SK-N-SH treated with all-trans-retinoic acid at 6 μM for 48 hours (cell line): ENCODE measurements at regions not wholly inside any gene's neighbourhood (a gene's known extent, or its start where the extent isn't known, plus 50 kb on each side); places are given as distances from the start of the nearest gene placed in this dataset.

Experiments
- ATAC-seq: fragments of 200-7000 bp; cut with Tn5 transposase; 3 replicates; pipeline ENCODE4 v1.9.1; 2020; ENCODE audit warnings: mild to moderate bottlenecking, moderate library complexity
- CREB5 ChIP-seq: fragments of 250-450 bp; sonication (Bioruptor Pico); IDR thresholded peaks from 2 replicates; pipeline ENCODE4 v1.5.1; 2020; ENCODE audit warnings: low read depth, mild to moderate bottlenecking, moderate library complexity
- CSDC2 ChIP-seq: fragments of 250-450 bp; sonication (Bioruptor Pico); IDR thresholded peaks from 2 replicates; pipeline ENCODE4 v1.5.0; 2020; ENCODE audit warnings: mild to moderate bottlenecking, moderate library complexity
- CSRNP3 ChIP-seq: fragments of 250-450 bp; sonication (Bioruptor Pico); IDR thresholded peaks from 2 replicates; pipeline ENCODE4 v1.5.1; 2021; ENCODE audit warnings: mild to moderate bottlenecking, moderate library complexity
- ESRRG ChIP-seq: fragments of 250-450 bp; sonication (Bioruptor Pico); IDR thresholded peaks from 2 replicates; pipeline ENCODE4 v1.6.1; 2021; ENCODE audit warnings: mild to moderate bottlenecking
- GLIS3 ChIP-seq: fragments of 250-450 bp; sonication (Bioruptor Pico); IDR thresholded peaks from 2 replicates; pipeline ENCODE4 v1.5.0; 2020; ENCODE audit warnings: mild to moderate bottlenecking, moderate library complexity
- ISL1 ChIP-seq: fragments of 250-450 bp; sonication (Bioruptor Pico); IDR thresholded peaks from 2 replicates; pipeline ENCODE4 v2.1.2; 2022; ENCODE audit warnings: mild to moderate bottlenecking, moderate library complexity
- OSR1 ChIP-seq: fragments of 250-450 bp; sonication (Bioruptor Pico); IDR thresholded peaks from 2 replicates; pipeline ENCODE4 v1.8.0; 2022; ENCODE audit warnings: moderate library complexity, mild to moderate bottlenecking, inconsistent platforms
- PATZ1 ChIP-seq: fragments of 250-450 bp; sonication (Bioruptor Pico); IDR thresholded peaks from 2 replicates; pipeline ENCODE4 v1.8.0; 2020; ENCODE audit warnings: mild to moderate bottlenecking, moderate library complexity, borderline replicate concordance
- POU6F1 ChIP-seq: fragments of 250-450 bp; sonication (Bioruptor Pico); IDR thresholded peaks from 2 replicates; pipeline ENCODE4 v1.8.0; 2021; ENCODE audit warnings: low read depth, mild to moderate bottlenecking, moderate library complexity, borderline replicate concordance
- PPARA ChIP-seq: fragments of 250-450 bp; sonication (Bioruptor Pico); IDR thresholded peaks from 2 replicates; pipeline ENCODE4 v1.5.0; 2020; ENCODE audit warnings: mild to moderate bottlenecking, borderline replicate concordance
- RARB ChIP-seq: fragments of 250-450 bp; sonication (Bioruptor Pico); IDR thresholded peaks from 2 replicates; pipeline ENCODE4 v1.8.0; 2021; ENCODE audit warnings: mild to moderate bottlenecking, moderate library complexity
- SNAI2 ChIP-seq: fragments of 250-450 bp; sonication (Bioruptor Pico); IDR thresholded peaks from 2 replicates; pipeline ENCODE4 v1.5.0; 2020; ENCODE audit warnings: mild to moderate bottlenecking, moderate library complexity
- TOX ChIP-seq: fragments of 250-450 bp; sonication (Bioruptor Pico); IDR thresholded peaks from 2 replicates; pipeline ENCODE4 v1.8.0; 2021; ENCODE audit warnings: mild to moderate bottlenecking, moderate library complexity, borderline replicate concordance
- ZC3H10 ChIP-seq: fragments of 250-450 bp; sonication (Bioruptor Pico); IDR thresholded peaks from 2 replicates; pipeline ENCODE4 v1.5.1; 2021; ENCODE audit warnings: mild to moderate bottlenecking, moderate library complexity
- ZFP3 ChIP-seq: fragments of 250-450 bp; sonication (Bioruptor Pico); IDR thresholded peaks from 2 replicates; pipeline ENCODE4 v1.5.0; 2020; ENCODE audit warnings: mild to moderate bottlenecking, moderate library complexity
- ZFP30 ChIP-seq: fragments of 450-650 bp; formaldehyde crosslinking; IDR thresholded peaks from 2 replicates; pipeline ENCODE4 v1.5.0; 2022; ENCODE audit warnings: mild to moderate bottlenecking, moderate library complexity
- ZNF565 ChIP-seq: fragments of 450-650 bp; formaldehyde crosslinking; conservative IDR thresholded peaks from 2 replicates; pipeline ENCODE4 v1.5.0; 2020; ENCODE audit warnings: low read depth, mild to moderate bottlenecking, moderate library complexity
- ZNF70 ChIP-seq: fragments of 450-650 bp; formaldehyde crosslinking; IDR thresholded peaks from 2 replicates; pipeline ENCODE4 v1.5.0; 2020; ENCODE audit warnings: mild to moderate bottlenecking, moderate library complexity
- ZNF8 ChIP-seq: fragments of 450-650 bp; formaldehyde crosslinking; IDR thresholded peaks from 2 replicates; pipeline ENCODE4 v1.5.0; 2020; ENCODE audit warnings: mild to moderate bottlenecking, moderate library complexity

GRCh38 chr12:53860426-53861345, 77.9 kb upstream of the HOXC13 start:
- ATAC-seq, result no peak
- TF ChIP-seq RARB (CRISPR knock-in tag) (no peak), POU6F1 (no peak), ZC3H10 (CRISPR knock-in tag) (no peak), ISL1 (CRISPR knock-in tag) (no peak), PPARA (CRISPR knock-in tag) (no peak), GLIS3 (CRISPR knock-in tag) (no peak), ZFP30 (CRISPR knock-in tag) (no peak), ZNF70 (no peak), ZNF8 (no peak), TOX (CRISPR knock-in tag) (no peak), CSDC2 (no peak), OSR1 (no peak), ZNF565 (CRISPR knock-in tag) (no peak)

GRCh38 chr12:53862206-53862605, 76.4 kb upstream of the HOXC13 start:
- TF ChIP-seq CSRNP3 (no peak), RARB (CRISPR knock-in tag) (no peak), PPARA (CRISPR knock-in tag) (no peak)
- ATAC-seq, result no peak

- no peak for ATAC-seq
- TF ChIP-seq OSR1, result no peak
- TF ChIP-seq SNAI2 (CRISPR knock-in tag), result no peak
- no peak for TF ChIP-seq RARB (CRISPR knock-in tag)
- TF ChIP-seq ISL1 (CRISPR knock-in tag), result no peak
- no peak for TF ChIP-seq ESRRG (CRISPR knock-in tag)
- TF ChIP-seq TOX (CRISPR knock-in tag), result no peak
- no peak for TF ChIP-seq GLIS3 (CRISPR knock-in tag)
- TF ChIP-seq CSRNP3, result no peak
- TF ChIP-seq PATZ1 (CRISPR knock-in tag), result no peak
- TF ChIP-seq ZFP3 (CRISPR knock-in tag), result no peak
- TF ChIP-seq, all 23 proteins: peak for 0
Observed at GRCh38 chr12:53862831-53863230, 75.8 kb upstream of the HOXC13 start.

GRCh38 chr12:53866727-53867126, 71.9 kb upstream of the HOXC13 start:
- no peak for ATAC-seq
- TF ChIP-seq CSDC2 (no peak), ZNF8 (no peak), RARB (CRISPR knock-in tag) (no peak), ZFP30 (CRISPR knock-in tag) (no peak), ZC3H10 (CRISPR knock-in tag) (no peak), OSR1 (no peak), ESRRG (CRISPR knock-in tag) (no peak), CREB5 (CRISPR knock-in tag) (no peak)
